ENCODE measurements at regions not wholly inside any gene's neighbourhood (a gene's known extent, or its start where the extent isn't known, plus 50 kb on each side); places are given as distances from the start of the nearest gene placed in this dataset.

- H3K79me1 ChIP-seq (ENCODE audit: low read depth, low read length) = no peaks in the 10 kb centered on the region
- no peak overlapping the region for H3K27ac ChIP-seq (replicated peaks; ENCODE audit: low read length)
- no peak overlapping the region for H2BK15ac ChIP-seq (ENCODE audit: low read length)
- no peak overlapping the region for H3K14ac ChIP-seq (ENCODE audit: low read length)
- no peak overlapping the region for H3K18ac ChIP-seq (ENCODE audit: low read length)
- no peak overlapping the region for H3K4me3 ChIP-seq (ENCODE audit: low read length in 2 of 2)
- peaks cover 4 to 14% of the 10 kb centered on the region in 2 donors for H3K4me1 ChIP-seq (ENCODE audit: control insufficient read depth in 2 of 2, insufficient read depth in 1 of 2, low read depth in 1 of 2, low read length in 2 of 2)
- H4K8ac ChIP-seq (ENCODE audit: low read depth, low read length) = no peak overlapping the region
- no CpG with 5 or more reads among the region's 2 CpGs for WGBS, 2 donors (ENCODE audit: extremely low coverage in 2 of 2, insufficient read length in 2 of 2, insufficient replicate concordance in 1 of 2)
- no peaks in the 10 kb centered on the region for H3K36me3 ChIP-seq (replicated peaks in 1 of 2; ENCODE audit: control insufficient read depth in 2 of 2, insufficient read depth in 2 of 2, low read length in 2 of 2)
- no peak overlapping the region for H3K23ac ChIP-seq (ENCODE audit: low read depth, low read length, poor library complexity)
- H2BK5ac ChIP-seq (ENCODE audit: low read length) = no peak overlapping the region
- peaks cover 0 to 3% of the 10 kb centered on the region in 2 donors for H3K9me3 ChIP-seq (replicated peaks in 1 of 2; ENCODE audit: control insufficient read depth in 2 of 2, insufficient read depth in 1 of 2, low read depth in 1 of 2, low read length in 2 of 2)
- no peak overlapping the region for H3K9ac ChIP-seq (ENCODE audit: low read depth, low read length, poor library complexity)
- no peak overlapping the region for H2BK12ac ChIP-seq (ENCODE audit: low read length)
- no peaks in the 10 kb centered on the region for H3K27me3 ChIP-seq (ENCODE audit: control insufficient read depth in 3 of 3, insufficient read depth in 3 of 3, low read depth in 1 of 3, low read length in 3 of 3)
- H3K4ac ChIP-seq (ENCODE audit: low read length) = no peak overlapping the region
- no peak overlapping the region for H2BK120ac ChIP-seq (ENCODE audit: low read depth, low read length)
- no peak for DNase-seq (ENCODE audit: low spot score)
- H2AFZ ChIP-seq (ENCODE audit: low read length) = no peak overlapping the region
- no peak overlapping the region for H4K91ac ChIP-seq (ENCODE audit: low read depth, low read length, poor library complexity)
- H2AK5ac ChIP-seq (ENCODE audit: low read depth, low read length) = no peak overlapping the region
- H3K4me2 ChIP-seq (ENCODE audit: insufficient read depth, low read length, poor library complexity, severe bottlenecking) = no peak overlapping the region
These were observed 71.3 kb upstream of the PGRMC2 start for GRCh38 chr4:128358913-128359279.

DNA sequence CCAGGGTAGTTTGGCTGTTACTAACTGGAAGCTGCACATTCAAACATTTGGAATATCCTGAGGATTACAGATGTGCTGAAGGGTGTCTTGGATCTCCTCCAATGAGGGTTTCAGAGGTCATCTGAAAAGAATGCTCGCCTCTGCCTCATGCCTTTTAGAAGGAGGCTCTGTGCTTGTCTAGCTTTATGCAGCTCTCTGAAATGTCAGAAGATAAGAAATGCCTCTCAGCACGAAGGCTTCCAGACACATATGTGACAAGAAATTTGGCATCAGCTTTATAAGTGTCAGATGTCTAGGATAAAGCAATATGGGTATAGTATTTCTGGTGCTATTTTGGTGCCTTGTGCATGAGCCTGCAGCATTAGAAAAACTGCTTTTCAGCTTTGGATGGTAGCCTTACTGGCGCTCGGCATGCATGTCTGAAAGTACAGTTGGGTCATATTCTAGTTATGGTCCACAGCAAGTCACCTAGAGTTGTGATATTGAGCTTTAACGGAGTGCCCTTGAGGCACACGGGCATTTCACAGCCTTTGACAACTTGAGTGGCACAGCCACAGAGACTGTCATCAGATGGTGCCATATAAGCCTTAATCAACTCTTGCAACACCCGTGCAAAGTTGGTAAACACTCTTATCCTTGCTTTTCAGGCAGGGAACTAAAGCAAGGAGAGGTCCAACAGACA, 70.8 kb upstream of the PGRMC2 start:
- Histone ChIP-seq H2AFZ (ENCODE audit: low read length) (no peak overlapping the region), H3K27ac (replicated peaks; ENCODE audit: low read length) (no peak overlapping the region), H3K4me3 (ENCODE audit: low read length in 2 of 2) (no peak overlapping the region), H3K23ac (ENCODE audit: low read depth, low read length, poor library complexity) (no peak overlapping the region), H3K18ac (ENCODE audit: low read length) (no peak overlapping the region), H2BK120ac (ENCODE audit: low read depth, low read length) (no peak overlapping the region), H3K14ac (ENCODE audit: low read length) (no peak overlapping the region), H2BK5ac (ENCODE audit: low read length) (no peak overlapping the region), H2BK15ac (ENCODE audit: low read length) (no peak overlapping the region), H3K79me1 (ENCODE audit: low read depth, low read length) (no peaks in the 10 kb centered on the region), H3K9me3 (replicated peaks in 1 of 2; ENCODE audit: control insufficient read depth in 2 of 2, insufficient read depth in 1 of 2, low read depth in 1 of 2, low read length in 2 of 2) (peaks cover 0 to 3% of the 10 kb centered on the region in 2 donors), H3K27me3 (ENCODE audit: control insufficient read depth in 3 of 3, insufficient read depth in 3 of 3, low read depth in 1 of 3, low read length in 3 of 3) (no peaks in the 10 kb centered on the region), H4K91ac (ENCODE audit: low read depth, low read length, poor library complexity) (no peak overlapping the region), H2AK5ac (ENCODE audit: low read depth, low read length) (no peak overlapping the region), H2BK12ac (ENCODE audit: low read length) (no peak overlapping the region), H3K9ac (ENCODE audit: low read depth, low read length, poor library complexity) (no peak overlapping the region), H3K4me2 (ENCODE audit: insufficient read depth, low read length, poor library complexity, severe bottlenecking) (no peak overlapping the region), H3K36me3 (replicated peaks in 1 of 2; ENCODE audit: control insufficient read depth in 2 of 2, insufficient read depth in 2 of 2, low read length in 2 of 2) (no peaks in the 10 kb centered on the region), H4K8ac (ENCODE audit: low read depth, low read length) (no peak overlapping the region), H3K4ac (ENCODE audit: low read length) (no peak overlapping the region), H3K4me1 (ENCODE audit: control insufficient read depth in 2 of 2, insufficient read depth in 1 of 2, low read depth in 1 of 2, low read length in 2 of 2) (peaks cover 4 to 14% of the 10 kb centered on the region in 2 donors)
- no peak for DNase-seq (ENCODE audit: low spot score)
- WGBS, 2 donors (ENCODE audit: extremely low coverage in 2 of 2, insufficient read length in 2 of 2, insufficient replicate concordance in 1 of 2) = no CpG with 5 or more reads among the region's 7 CpGs

GRCh38 chr4:128357286-128357685, 69.7 kb upstream of the PGRMC2 start:
- H3K79me1 ChIP-seq (ENCODE audit: low read depth, low read length) = no peaks in the 10 kb centered on the region
- no peaks in the 10 kb centered on the region for H3K27me3 ChIP-seq (ENCODE audit: control insufficient read depth in 3 of 3, insufficient read depth in 3 of 3, low read depth in 1 of 3, low read length in 3 of 3)
- no peak overlapping the region for H3K18ac ChIP-seq (ENCODE audit: low read length)
- no peak overlapping the region for H3K4me3 ChIP-seq (ENCODE audit: low read length in 2 of 2)
- no peak overlapping the region for H2AK5ac ChIP-seq (ENCODE audit: low read depth, low read length)
- H2BK15ac ChIP-seq (ENCODE audit: low read length) = no peak overlapping the region
- no peak overlapping the region for H4K91ac ChIP-seq (ENCODE audit: low read depth, low read length, poor library complexity)
- no CpG with 5 or more reads among the region's 2 CpGs for WGBS, 2 donors (ENCODE audit: extremely low coverage in 2 of 2, insufficient read length in 2 of 2, insufficient replicate concordance in 1 of 2)
- no peak overlapping the region for H2BK12ac ChIP-seq (ENCODE audit: low read length)
- no peak overlapping the region for H3K23ac ChIP-seq (ENCODE audit: low read depth, low read length, poor library complexity)
- no peaks in the 10 kb centered on the region for H3K36me3 ChIP-seq (replicated peaks in 1 of 2; ENCODE audit: control insufficient read depth in 2 of 2, insufficient read depth in 2 of 2, low read length in 2 of 2)
- H3K14ac ChIP-seq (ENCODE audit: low read length) = no peak overlapping the region
- H2BK5ac ChIP-seq (ENCODE audit: low read length) = no peak overlapping the region
- H3K27ac ChIP-seq (replicated peaks; ENCODE audit: low read length) = no peak overlapping the region
- H2BK120ac ChIP-seq (ENCODE audit: low read depth, low read length) = no peak overlapping the region
- H3K4ac ChIP-seq (ENCODE audit: low read length) = no peak overlapping the region
- DNase-seq (ENCODE audit: low spot score) = no peak
- H3K4me2 ChIP-seq (ENCODE audit: insufficient read depth, low read length, poor library complexity, severe bottlenecking) = no peak overlapping the region
- no peak overlapping the region for H4K8ac ChIP-seq (ENCODE audit: low read depth, low read length)
- peaks cover 0 to 3% of the 10 kb centered on the region in 2 donors for H3K9me3 ChIP-seq (replicated peaks in 1 of 2; ENCODE audit: control insufficient read depth in 2 of 2, insufficient read depth in 1 of 2, low read depth in 1 of 2, low read length in 2 of 2)
- peaks cover 4 to 14% of the 10 kb centered on the region in 2 donors for H3K4me1 ChIP-seq (ENCODE audit: control insufficient read depth in 2 of 2, insufficient read depth in 1 of 2, low read depth in 1 of 2, low read length in 2 of 2)
- no peak overlapping the region for H3K9ac ChIP-seq (ENCODE audit: low read depth, low read length, poor library complexity)
- H2AFZ ChIP-seq (ENCODE audit: low read length) = no peak overlapping the region

DNA sequence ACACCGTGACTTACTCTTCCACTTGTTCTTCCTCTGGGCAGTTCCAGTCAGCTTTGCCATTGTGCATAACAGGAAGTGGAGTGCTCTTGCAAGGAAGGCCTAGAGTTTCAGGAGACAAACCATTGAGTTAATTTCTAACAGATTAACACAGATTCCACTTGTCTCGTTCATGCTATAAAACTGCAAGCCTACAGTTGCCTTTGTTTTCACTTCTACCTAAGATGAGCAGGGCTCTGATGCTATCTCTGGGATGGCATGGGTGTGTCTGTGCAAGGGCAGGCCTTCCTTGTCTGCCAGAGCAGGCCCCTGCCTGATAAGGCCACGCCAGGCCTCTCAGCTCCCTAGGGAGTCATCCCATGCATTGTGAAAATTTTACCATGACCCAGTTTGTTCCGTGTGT, 67.7 kb upstream of the PGRMC2 start:
- H3K36me3 ChIP-seq (replicated peaks in 1 of 2; ENCODE audit: control insufficient read depth in 2 of 2, insufficient read depth in 2 of 2, low read length in 2 of 2) = no peaks in the 10 kb centered on the region
- H2AFZ ChIP-seq (ENCODE audit: low read length) = peak overlapping the region; percentile 54
- H3K9ac ChIP-seq (ENCODE audit: low read depth, low read length, poor library complexity) = no peak overlapping the region
- H3K4ac ChIP-seq (ENCODE audit: low read length) = no peak overlapping the region
- no peak overlapping the region for H2BK5ac ChIP-seq (ENCODE audit: low read length)
- peaks cover 0 to 3% of the 10 kb centered on the region in 2 donors for H3K9me3 ChIP-seq (replicated peaks in 1 of 2; ENCODE audit: control insufficient read depth in 2 of 2, insufficient read depth in 1 of 2, low read depth in 1 of 2, low read length in 2 of 2)
- H2BK120ac ChIP-seq (ENCODE audit: low read depth, low read length) = no peak overlapping the region
- H2BK15ac ChIP-seq (ENCODE audit: low read length) = no peak overlapping the region
- H3K14ac ChIP-seq (ENCODE audit: low read length) = no peak overlapping the region
- H2BK12ac ChIP-seq (ENCODE audit: low read length) = no peak overlapping the region
- no peak overlapping the region for H3K4me3 ChIP-seq (ENCODE audit: low read length in 2 of 2)
- H4K8ac ChIP-seq (ENCODE audit: low read depth, low read length) = no peak overlapping the region
- no peaks in the 10 kb centered on the region for H3K79me1 ChIP-seq (ENCODE audit: low read depth, low read length)
- H3K23ac ChIP-seq (ENCODE audit: low read depth, low read length, poor library complexity) = no peak overlapping the region
- no CpG with 5 or more reads among the region's 4 CpGs for WGBS, 2 donors (ENCODE audit: extremely low coverage in 2 of 2, insufficient read length in 2 of 2, insufficient replicate concordance in 1 of 2)
- no peak overlapping the region for H2AK5ac ChIP-seq (ENCODE audit: low read depth, low read length)
- H3K4me1 ChIP-seq (ENCODE audit: control insufficient read depth in 2 of 2, insufficient read depth in 1 of 2, low read depth in 1 of 2, low read length in 2 of 2) = peaks cover 4 to 14% of the 10 kb centered on the region in 2 donors
- no peak overlapping the region for H3K18ac ChIP-seq (ENCODE audit: low read length)
- H3K27me3 ChIP-seq (ENCODE audit: control insufficient read depth in 3 of 3, insufficient read depth in 3 of 3, low read depth in 1 of 3, low read length in 3 of 3) = no peaks in the 10 kb centered on the region
- DNase-seq (ENCODE audit: low spot score) = no peak
- H4K91ac ChIP-seq (ENCODE audit: low read depth, low read length, poor library complexity) = no peak overlapping the region
- H3K27ac ChIP-seq (replicated peaks; ENCODE audit: low read length) = no peak overlapping the region
- no peak overlapping the region for H3K4me2 ChIP-seq (ENCODE audit: insufficient read depth, low read length, poor library complexity, severe bottlenecking)

Measured in neuronal stem cell (in vitro differentiated cells).